Stimulated activated naive CD8-positive, alpha-beta T cell treated with anti-CD3 and anti-CD28 coated beads, Interleukin-15, amount 100 ng/mL, for 72 hours (primary cell): ENCODE measurements at regions not wholly inside any gene's neighbourhood (a gene's known extent, or its start where the extent isn't known, plus 50 kb on each side); places are given as distances from the start of the nearest gene placed in this dataset.

Source experiments
- ATAC-seq: fragments of 150-1000 bp; cut with Tn5 transposase; 2 replicates; pipeline ENCODE4 v1.10.0; 2021; ENCODE audit warnings: mild to moderate bottlenecking, moderate library complexity
- DNase-seq, 2 donors: peaks; one replicate each; pipeline ENCODE4 v3.0.0; 2021 to 2022
- H3K27ac Mint-ChIP-seq, 2 donors: one replicate each; pipeline ENCODE4 v1.8.0; 2022; ENCODE audit warnings: mild to moderate bottlenecking in 2 of 2, mixed read lengths in 2 of 2, moderate library complexity in 2 of 2
- H3K27me3 Mint-ChIP-seq: one replicate; pipeline ENCODE4 v1.8.0; 2022; ENCODE audit warnings: mixed read lengths
- H3K4me1 Mint-ChIP-seq: one replicate; pipeline ENCODE4 v1.8.0; 2022; ENCODE audit warnings: mild to moderate bottlenecking, mixed read lengths
- H3K4me3 Mint-ChIP-seq, 2 donors: one replicate each; pipeline ENCODE4 v1.8.0; 2022; ENCODE audit warnings: mild to moderate bottlenecking in 2 of 2, mixed read lengths in 2 of 2, moderate library complexity in 1 of 2
- H3K9me3 Mint-ChIP-seq, 2 donors: one replicate each; pipeline ENCODE4 v1.8.0; 2022; ENCODE audit warnings: mixed read lengths in 2 of 2

GRCh38 chr13:111565400-111565799, 245.0 kb downstream of the TEX29 start:
- Mint-ChIP-seq H3K4me1 (no peaks in the 10 kb centered on the region), H3K27ac (no peak overlapping the region), H3K27me3 (peaks cover 27% of the 10 kb centered on the region), H3K9me3 (peaks cover 0 to 25% of the 10 kb centered on the region in 2 donors), H3K4me3 (no peak overlapping the region)
- DNase-seq (no peak), ATAC-seq (no peak)

- Mint-ChIP-seq H3K4me1 (no peaks in the 10 kb centered on the region), H3K27ac (no peak overlapping the region)
These were observed 246.1 kb downstream of the TEX29 start for GRCh38 chr13:111566567-111566966.

GRCh38 chr13:111567637-111568036, 247.2 kb downstream of the TEX29 start:
- Mint-ChIP-seq H3K27ac (no peak overlapping the region), H3K4me1 (no peaks in the 10 kb centered on the region), H3K27me3 (peaks cover 9% of the 10 kb centered on the region), H3K4me3 (no peak overlapping the region), H3K9me3 (peaks cover 0 to 31% of the 10 kb centered on the region in 2 donors)
- ATAC-seq (no peak), DNase-seq (no peak)

More at GRCh38 chr13:111566567-111566966, 246.1 kb downstream of the TEX29 start:
- DNase-seq (no peak), ATAC-seq (no peak)
- peaks cover 0 to 25% of the 10 kb centered on the region in 2 donors for H3K9me3 Mint-ChIP-seq
- no peak overlapping the region for H3K4me3 Mint-ChIP-seq
- peaks cover 20% of the 10 kb centered on the region for H3K27me3 Mint-ChIP-seq

GRCh38 chr13:111568290-111568689, 247.8 kb downstream of the TEX29 start:
- H3K27ac Mint-ChIP-seq = no peak overlapping the region
- DNase-seq = no peak
- H3K27me3 Mint-ChIP-seq = peaks cover 8% of the 10 kb centered on the region
- ATAC-seq = no peak
- peaks cover 0 to 37% of the 10 kb centered on the region in 2 donors for H3K9me3 Mint-ChIP-seq
- no peak overlapping the region for H3K4me3 Mint-ChIP-seq
- no peaks in the 10 kb centered on the region for H3K4me1 Mint-ChIP-seq

GRCh38 chr13:111570911-111571310, 250.5 kb downstream of the TEX29 start:
- no peak for DNase-seq
- Mint-ChIP-seq H3K4me1 (no peaks in the 10 kb centered on the region), H3K4me3 (no peak overlapping the region), H3K27me3 (no peaks in the 10 kb centered on the region), H3K27ac (no peak overlapping the region), H3K9me3 (peaks cover 14 to 54% of the 10 kb centered on the region in 2 donors)
- no peak for ATAC-seq

- no peaks in the 10 kb centered on the region for H3K4me1 Mint-ChIP-seq
- DNase-seq (no peak), ATAC-seq (no peak)
- no peaks in the 10 kb centered on the region for H3K27me3 Mint-ChIP-seq
- H3K27ac Mint-ChIP-seq = no peak overlapping the region
- H3K9me3 Mint-ChIP-seq = peaks cover 14 to 46% of the 10 kb centered on the region in 2 donors
- H3K4me3 Mint-ChIP-seq = no peak overlapping the region
These were observed 252.7 kb downstream of the TEX29 start for GRCh38 chr13:111572956-111573761.

GRCh38 chr13:111573801-111574200, 253.4 kb downstream of the TEX29 start:
- H3K27ac Mint-ChIP-seq = no peak overlapping the region

GRCh38 chr13:111575276-111575675, 254.8 kb downstream of the TEX29 start:
- H3K27ac Mint-ChIP-seq = no peak overlapping the region
- no peak for ATAC-seq
- H3K4me3 Mint-ChIP-seq = no peak overlapping the region
- peaks cover 14 to 29% of the 10 kb centered on the region in 2 donors for H3K9me3 Mint-ChIP-seq
- DNase-seq = no peak
- no peaks in the 10 kb centered on the region for H3K27me3 Mint-ChIP-seq
- H3K4me1 Mint-ChIP-seq = no peaks in the 10 kb centered on the region

More at GRCh38 chr13:111573801-111574200, 253.4 kb downstream of the TEX29 start:
- DNase-seq (no peak), ATAC-seq (no peak)
- H3K27me3 Mint-ChIP-seq = no peaks in the 10 kb centered on the region
- no peaks in the 10 kb centered on the region for H3K4me1 Mint-ChIP-seq
- no peak overlapping the region for H3K4me3 Mint-ChIP-seq
- peaks cover 14 to 40% of the 10 kb centered on the region in 2 donors for H3K9me3 Mint-ChIP-seq

GRCh38 chr13:111575719-111576118, 255.3 kb downstream of the TEX29 start:
- Mint-ChIP-seq H3K9me3 (peaks cover 14 to 31% of the 10 kb centered on the region in 2 donors), H3K4me3 (no peak overlapping the region), H3K4me1 (no peaks in the 10 kb centered on the region), H3K27ac (no peak overlapping the region), H3K27me3 (no peaks in the 10 kb centered on the region)
- DNase-seq = no peak
- no peak for ATAC-seq

- no peak for ATAC-seq
These were observed 256.9 kb downstream of the TEX29 start for GRCh38 chr13:111577208-111577828.

GRCh38 chr13:111577956-111578605, 257.6 kb downstream of the TEX29 start:
- DNase-seq (no peak), ATAC-seq (no peak)
- Mint-ChIP-seq H3K9me3 (peaks cover 14 to 25% of the 10 kb centered on the region in 2 donors), H3K4me3 (no peak overlapping the region), H3K27me3 (no peaks in the 10 kb centered on the region), H3K4me1 (no peaks in the 10 kb centered on the region), H3K27ac (peak overlapping the region in 1 of 2 donors; percentile 44)

More at GRCh38 chr13:111577208-111577828, 256.9 kb downstream of the TEX29 start:
- no peak overlapping the region for H3K4me3 Mint-ChIP-seq
- H3K27me3 Mint-ChIP-seq = no peaks in the 10 kb centered on the region
- H3K9me3 Mint-ChIP-seq = peaks cover 14 to 32% of the 10 kb centered on the region in 2 donors
- H3K4me1 Mint-ChIP-seq = no peaks in the 10 kb centered on the region
- no peak for DNase-seq
- peak overlapping the region in 1 of 2 donors; percentile 42 for H3K27ac Mint-ChIP-seq

- H3K27me3 Mint-ChIP-seq = peaks cover 8% of the 10 kb centered on the region
- ATAC-seq = no peak
- peaks cover 0 to 6% of the 10 kb centered on the region in 2 donors for H3K9me3 Mint-ChIP-seq
- H3K4me3 Mint-ChIP-seq = no peak overlapping the region
- no peak overlapping the region for H3K27ac Mint-ChIP-seq
- no peak for DNase-seq
- no peaks in the 10 kb centered on the region for H3K4me1 Mint-ChIP-seq
These were observed 263.7 kb downstream of the TEX29 start for GRCh38 chr13:111584101-111584672.

- no peak for DNase-seq
- H3K9me3 Mint-ChIP-seq = peaks cover 2 to 10% of the 10 kb centered on the region in 2 donors
- H3K4me3 Mint-ChIP-seq = no peak overlapping the region
- H3K4me1 Mint-ChIP-seq = no peaks in the 10 kb centered on the region
- H3K27me3 Mint-ChIP-seq = peaks cover 8% of the 10 kb centered on the region
- H3K27ac Mint-ChIP-seq = no peak overlapping the region
- no peak for ATAC-seq
These were observed 264.4 kb downstream of the TEX29 start for GRCh38 chr13:111584870-111585269.

- H3K4me3 Mint-ChIP-seq = no peak overlapping the region
- no peaks in the 10 kb centered on the region for H3K4me1 Mint-ChIP-seq
- H3K27me3 Mint-ChIP-seq = peaks cover 8% of the 10 kb centered on the region
- ATAC-seq (no peak), DNase-seq (no peak)
- peaks cover 7 to 16% of the 10 kb centered on the region in 2 donors for H3K9me3 Mint-ChIP-seq
- peak overlapping the region in 1 of 2 donors; percentile 79 for H3K27ac Mint-ChIP-seq
These were observed 265.8 kb downstream of the TEX29 start for GRCh38 chr13:111586291-111586690.

GRCh38 chr13:111587249-111587648, 266.8 kb downstream of the TEX29 start:
- Mint-ChIP-seq H3K4me3 (no peak overlapping the region), H3K9me3 (peaks cover 7 to 16% of the 10 kb centered on the region in 2 donors), H3K27me3 (peaks cover 8% of the 10 kb centered on the region), H3K27ac (no peak overlapping the region), H3K4me1 (no peaks in the 10 kb centered on the region)
- DNase-seq (no peak), ATAC-seq (no peak)
